ENCODE measurements at regions not wholly inside any gene's neighbourhood (a gene's known extent, or its start where the extent isn't known, plus 50 kb on each side); places are given as distances from the start of the nearest gene placed in this dataset.

DNA sequence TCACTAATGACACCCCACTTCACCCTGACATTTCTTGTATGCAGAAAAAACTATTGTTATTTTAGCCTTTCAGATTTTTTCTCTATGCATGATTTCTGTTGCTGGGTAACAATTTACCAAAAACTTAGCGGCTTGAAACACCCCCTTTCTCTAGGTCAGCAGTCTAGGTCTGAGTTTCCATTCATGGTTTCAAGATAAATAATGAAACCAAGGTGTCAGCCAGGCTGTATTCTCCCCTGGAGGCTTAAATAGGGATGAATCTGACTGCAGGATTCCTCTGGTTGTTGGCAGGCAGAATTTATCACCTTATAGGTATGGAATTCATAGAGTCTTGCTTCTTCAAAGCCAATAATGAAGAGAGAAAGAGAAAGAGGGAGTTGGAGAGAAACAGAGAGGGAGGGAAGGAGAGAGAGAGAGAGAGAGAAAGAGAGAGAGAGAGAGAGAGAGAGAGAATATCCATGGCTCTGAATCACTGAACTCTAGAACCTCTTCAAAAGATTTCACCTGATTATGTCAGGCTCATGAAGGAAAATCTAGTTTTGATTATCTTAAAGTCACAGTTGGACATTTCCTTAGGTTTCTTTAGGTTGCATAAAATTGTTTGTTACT is 1224.6 kb upstream of the LRRTM3 start:
- FAIRE-seq = no peak
- BruUV-seq (replicated peaks) = no TSS peak
- in situ Hi-C loops (cut with HindIII; ENCODE audit: extremely low pct_ligation_motif_present, low pct_unique_long_range_greater_than_20kb) = no loop called here

More for the DNA sequence above, 1224.6 kb upstream of the LRRTM3 start:
- TF ChIP-seq TMF1 (CRISPR knock-in tag; IDR thresholded peaks at IDR 0.05; ENCODE audit: low read depth) = no peak
- TF ChIP-seq MAZ (IDR thresholded peaks at IDR 0.05; ENCODE audit: borderline replicate concordance, low read depth, low read length) = no peak
- TF ChIP-seq MAZ (CRISPR knock-in tag; IDR thresholded peaks at IDR 0.05; ENCODE audit: low read depth) = no peak
- TF ChIP-seq GPN1 (CRISPR knock-in tag; IDR thresholded peaks at IDR 0.05; ENCODE audit: borderline replicate concordance) = no peak
- no peak for TF ChIP-seq PHF5A (CRISPR knock-in tag; IDR thresholded peaks at IDR 0.05; ENCODE audit: low read depth, unreplicated experiment)
- no peak for TF ChIP-seq SRSF1 (optimal IDR thresholded peaks at IDR 0.05; ENCODE audit: low read depth, low read length)
- TF ChIP-seq ARHGAP35 (CRISPR knock-in tag; IDR thresholded peaks at IDR 0.05; ENCODE audit: borderline replicate concordance) = no peak
- TF ChIP-seq ZBTB4 (CRISPR knock-in tag; IDR thresholded peaks at IDR 0.05; ENCODE audit: borderline replicate concordance) = no peak
- POLR2A ChIA-PET = no interaction called here
- Histone ChIP-seq H3K4me1 (ENCODE audit: insufficient read depth, low read length) (no peaks in the 10 kb centered on the region), H3K9me3 (ENCODE audit: low read length) (no peaks in the 10 kb centered on the region), H3K27ac (ENCODE audit: extremely low read length, insufficient read depth, low read length) (no peak overlapping the region), H3K4me2 (ENCODE audit: low read depth, low read length) (no peak overlapping the region), H3K36me3 (replicated peaks in 1 of 2; ENCODE audit: control insufficient read depth in 1 of 2, insufficient read depth in 2 of 2, low read length in 2 of 2) (no peaks in the 10 kb centered on the region), H4K20me1 (ENCODE audit: insufficient read depth, low read length) (no peaks in the 10 kb centered on the region), H3K9ac (ENCODE audit: insufficient read depth, low read depth, low read length) (no peak overlapping the region), H3K79me2 (ENCODE audit: insufficient read depth, low read length) (no peaks in the 10 kb centered on the region), H3K4me3 (replicated peaks in 1 of 3; ENCODE audit: insufficient read depth in 1 of 3, low read depth in 2 of 3, low read length in 3 of 3) (no peak overlapping the region), H3K27me3 (ENCODE audit: control insufficient read depth in 1 of 2, insufficient read depth in 2 of 2, low read length in 2 of 2) (no peaks in the 10 kb centered on the region), H2AFZ (ENCODE audit: low read length) (no peak overlapping the region)
- DNase-seq (ENCODE audit: low spot score) (no peak), ATAC-seq (no peak)
- CTCF ChIA-PET (ENCODE audit: low intra/inter-chr PET ratio, low total read pairs) = no interaction called here
- intact Hi-C loops (cut with micrococcal nuclease; ENCODE audit: unreplicated experiment) = no loop called here
- WGBS (ENCODE audit: low lambda C conversion rate) = 55% methylated on average over 1 of the region's 1 CpG

Data from HepG2 (cell line).